Panc1 (cell line): ENCODE measurements at regions not wholly inside any gene's neighbourhood (a gene's known extent, or its start where the extent isn't known, plus 50 kb on each side); places are given as distances from the start of the nearest gene placed in this dataset.

Source experiments
- ATAC-seq: fragments of 200-7000 bp; cut with Tn5 transposase; 2 replicates; pipeline ENCODE4 v1.9.1; 2020; ENCODE audit warnings: mild to moderate bottlenecking, moderate library complexity
- BruUV-seq: library from RNA; stranded (reverse); fragments of 400-500 nt; replicated peaks from 2 replicates; lab custom pipeline; 2021; lab: Mats Ljungman, UMichigan
- CTCF ChIA-PET: fragments of 300-600 bp; sonication (Branson Sonifier 250); formaldehyde crosslinking; loops from one replicate; lab custom pipeline; 2022; ENCODE audit warnings: antibody characterized with exemption; lab: Charles Lee
- POLR2A ChIA-PET: fragments of 300-600 bp; sonication (Branson Sonifier 250); formaldehyde crosslinking; loops from one replicate; lab custom pipeline; 2022; ENCODE audit warnings: antibody characterized with exemption; lab: Charles Lee
- DNase-seq: peaks from one replicate; pipeline ENCODE4 v3.0.0-alpha.2; 2010; ENCODE audit warnings: low read depth, low spot score
- H3K27ac ChIP-seq: 2 replicates; pipeline ENCODE4 v1.5.1; 2011; ENCODE audit warnings: mild to moderate bottlenecking, low read length, inconsistent platforms
- H3K27me3 ChIP-seq: fragments of 200-500 bp; sonication (Bioruptor generic); 2 replicates; pipeline ENCODE4 v1.6.0; 2014; ENCODE audit warnings: low read length, inconsistent platforms; ENCODE audit not compliant: control insufficient read depth, insufficient read depth
- H3K36me3 ChIP-seq: fragments of 200-500 bp; sonication (Bioruptor generic); 2 replicates; pipeline ENCODE4 v1.5.1; 2014; ENCODE audit warnings: inconsistent platforms, mild to moderate bottlenecking, low read length, moderate library complexity; ENCODE audit not compliant: control insufficient read depth, insufficient read depth
- H3K4me1 ChIP-seq: 2 replicates; pipeline ENCODE4 v1.5.1; 2011; ENCODE audit warnings: inconsistent platforms, mild to moderate bottlenecking, low read length, moderate library complexity; ENCODE audit not compliant: control insufficient read depth, insufficient read depth
- H3K4me3 ChIP-seq, 2 experiments: 2 replicates each; pipeline ENCODE4 v1.5.1; 2011 to 2012; ENCODE audit warnings: low read depth in 2 of 2, low read length in 2 of 2, mild to moderate bottlenecking in 2 of 2, inconsistent platforms in 1 of 2, moderate library complexity in 1 of 2
- H3K9me3 ChIP-seq: fragments of 200-500 bp; sonication (Bioruptor generic); 2 replicates; pipeline ENCODE4 v1.5.1; 2014; ENCODE audit warnings: low read depth, mild to moderate bottlenecking, inconsistent platforms, low read length, moderate library complexity; ENCODE audit not compliant: control insufficient read depth, insufficient read depth
- CTCF ChIP-seq: fragments of 450-650 bp; IDR thresholded peaks from 2 replicates; pipeline ENCODE4 v1.5.1; 2017; ENCODE audit warnings: mild to moderate bottlenecking
- POLR2AphosphoS5 ChIP-seq: IDR thresholded peaks from 2 replicates; pipeline ENCODE4 v1.6.1; 2012; ENCODE audit warnings: mild to moderate bottlenecking, low read depth, low read length, moderate library complexity
- REST ChIP-seq, 2 experiments: IDR thresholded peaks; 2 replicates each; pipeline ENCODE4 v1.6.1; 2011 to 2012; ENCODE audit warnings: low read depth in 2 of 2, control low read depth in 1 of 2, low read length in 1 of 2, mild to moderate bottlenecking in 1 of 2, moderate library complexity in 1 of 2; ENCODE audit not compliant: insufficient read depth in 1 of 2
- SIN3A ChIP-seq: IDR thresholded peaks from 2 replicates; pipeline ENCODE4 v1.6.1; 2012; ENCODE audit warnings: low read depth, mild to moderate bottlenecking, low read length, moderate library complexity, borderline replicate concordance; ENCODE audit not compliant: insufficient read depth
- TCF7L2 ChIP-seq: IDR thresholded peaks from 2 replicates; pipeline ENCODE4 v1.6.1; 2011; ENCODE audit warnings: mild to moderate bottlenecking, low read depth, low read length, inconsistent platforms
- in situ Hi-C: cut with HindIII; loops from 2 replicates; pipeline ENCODE4 v1.10.0; 2016; ENCODE audit warnings: low sequenced_read_pairs, low pct_unique_long_range_greater_than_20kb
- intact Hi-C: fragments of 100-400 bp; cut with micrococcal nuclease; formaldehyde crosslinking; loops from one replicate; pipeline ENCODE4 v1.10.0; 2022; ENCODE audit not compliant: unreplicated experiment

GRCh38 chr4:124804041-124804440 is 91.5 kb upstream of the ANKRD50 start:
- intact Hi-C loops (no loop called here), in situ Hi-C loops (no loop called here)
- DNase-seq, result no peak

GRCh38 chr4:124803641-124804040 is 91.1 kb upstream of the ANKRD50 start:
- ATAC-seq (no peak), DNase-seq (no peak)
- Histone ChIP-seq H3K36me3 (no peaks in the 10 kb centered on the region), H3K9me3 (no peaks in the 10 kb centered on the region), H3K27me3 (no peaks in the 10 kb centered on the region), H3K4me1 (no peaks in the 10 kb centered on the region), H3K4me3 (no peak overlapping the region), H3K27ac (no peak overlapping the region)
- ChIA-PET CTCF (no interaction called here), POLR2A (no interaction called here)
- intact Hi-C loops, result no loop called here
- no TSS peak for BruUV-seq
- in situ Hi-C loops, result no loop called here
- TF ChIP-seq REST (IDR thresholded peaks at IDR 0.05; ENCODE audit: insufficient read depth in 1 of 2, low read depth in 2 of 2, low read length in 1 of 2) (no peak), CTCF (no peak), SIN3A (no peak), POLR2AphosphoS5 (no peak), TCF7L2 (no peak)

More at GRCh38 chr4:124804041-124804440, 91.5 kb upstream of the ANKRD50 start:
- H3K9me3 ChIP-seq, result no peaks in the 10 kb centered on the region
- ChIA-PET CTCF (no interaction called here), POLR2A (interaction anchor here (0.6 kb wide), 1 partner anchor 297 kb away, joined by 3 read pairs; no protein-coding TSS in a partner anchor)
- H3K27me3 ChIP-seq, result no peaks in the 10 kb centered on the region
- no TSS peak for BruUV-seq
- H3K36me3 ChIP-seq, result no peaks in the 10 kb centered on the region
- H3K4me1 ChIP-seq, result no peaks in the 10 kb centered on the region
- no peak overlapping the region for H3K4me3 ChIP-seq
- no peak for ATAC-seq
- TF ChIP-seq TCF7L2 (no peak), POLR2AphosphoS5 (no peak), CTCF (no peak), REST (IDR thresholded peaks at IDR 0.05; ENCODE audit: insufficient read depth in 1 of 2, low read depth in 2 of 2, low read length in 1 of 2) (no peak), SIN3A (no peak)
- H3K27ac ChIP-seq, result no peak overlapping the region
